ENCODE measurements at regions not wholly inside any gene's neighbourhood (a gene's known extent, or its start where the extent isn't known, plus 50 kb on each side); places are given as distances from the start of the nearest gene placed in this dataset.
A peak's percentile ranks its signal among the peaks of the same experiment; 100 is the strongest.
"Not testable (repeated sequence)": the region's sequence is repeated elsewhere in the genome, so short reads cannot be mapped to it uniquely, and the experiment has no call there.

- H3F3A ChIP-seq (replicated peaks; ENCODE audit: low read depth); H2AFZ ChIP-seq; H3K27me3 Mint-ChIP-seq (ENCODE audit: insufficient read depth, low read depth, poor library complexity); H3K4me1 ChIP-seq (ENCODE audit: insufficient read depth); H3K36me3 ChIP-seq (ENCODE audit: insufficient read depth); H3K79me2 ChIP-seq (replicated peaks; ENCODE audit: insufficient read depth); DNase-seq (ENCODE audit: low spot score); ATAC-seq; H3K4me2 ChIP-seq; H4K20me1 ChIP-seq (replicated peaks; ENCODE audit: insufficient read depth); H3K4me3 ChIP-seq; H3K36me3 Mint-ChIP-seq (ENCODE audit: low read depth); H3K4me1 Mint-ChIP-seq; H3K27me3 ChIP-seq (ENCODE audit: insufficient read depth); H3K4me3 Mint-ChIP-seq; H3K27ac Mint-ChIP-seq; H3K27ac ChIP-seq (ENCODE audit: low read depth); H3K9me2 ChIP-seq (ENCODE audit: insufficient read depth): not testable (repeated sequence)
- peaks cover 13% of the 10 kb centered on the region; the same call in 2 of the 3 replicates for H3K9me3 Mint-ChIP-seq
Observed at GRCh38 chr15:91453376-91453775, 353.3 kb downstream of the SV2B start.

GRCh38 chr15:91456251-91456718, 356.2 kb downstream of the SV2B start:
- H3K27me3 ChIP-seq (ENCODE audit: insufficient read depth) = no peaks in the 10 kb centered on the region
- Mint-ChIP-seq H3K27ac (peak overlapping the region; percentile 19; the same call in 1 of the 2 replicates), H3K4me3 (no peak overlapping the region), H3K27me3 (ENCODE audit: insufficient read depth, low read depth, poor library complexity) (no peaks in the 10 kb centered on the region), H3K36me3 (ENCODE audit: low read depth) (no peaks in the 10 kb centered on the region), H3K9me3 (peaks cover 13% of the 10 kb centered on the region; the same call in 2 of the 3 replicates), H3K4me1 (peaks cover 6% of the 10 kb centered on the region; the same call in 2 of the 3 replicates)
- peak overlapping the region; percentile 69 for H2AFZ ChIP-seq
- no peaks in the 10 kb centered on the region for H3K79me2 ChIP-seq (replicated peaks; ENCODE audit: insufficient read depth)
- 0 out of 2 replicates have a peak, but pooled peaks cover 9% of the 10 kb centered on the region for H3K9me2 ChIP-seq (ENCODE audit: insufficient read depth)
- no peak for DNase-seq (ENCODE audit: low spot score)
- H3K4me2 ChIP-seq = no peak overlapping the region
- no peak overlapping the region for H3K27ac ChIP-seq (ENCODE audit: low read depth)
- TF ChIP-seq ZNF331 (CRISPR knock-in tag; IDR thresholded peaks at IDR 0.05; ENCODE audit: low read depth) (no peak), NANOG (IDR thresholded peaks at IDR 0.05; ENCODE audit: borderline replicate concordance) (no peak), STAT1 (IDR thresholded peaks at IDR 0.05; ENCODE audit: unreplicated experiment) (no peak), CTCF (conservative IDR thresholded peaks at IDR 0.05; ENCODE audit: low read depth in 2 of 2) (no peak)
- H3F3A ChIP-seq (replicated peaks; ENCODE audit: low read depth) = no peaks in the 10 kb centered on the region
- no peak for ATAC-seq
- H3K36me3 ChIP-seq (ENCODE audit: insufficient read depth) = 0 out of 2 replicates have a peak, but pooled peaks cover 2% of the 10 kb centered on the region
- no peaks in the 10 kb centered on the region for H3K4me1 ChIP-seq (ENCODE audit: insufficient read depth)
- no peak overlapping the region for H3K4me3 ChIP-seq
- H4K20me1 ChIP-seq (replicated peaks; ENCODE audit: insufficient read depth) = no peaks in the 10 kb centered on the region

- H3K27me3 Mint-ChIP-seq (ENCODE audit: insufficient read depth, low read depth, poor library complexity) = no peaks in the 10 kb centered on the region
- Histone ChIP-seq H2AFZ (peak overlapping the region; percentile 69; the same call in 1 of the 2 replicates), H3K27ac (ENCODE audit: low read depth) (no peak overlapping the region), H3K9me2 (ENCODE audit: insufficient read depth) (0 out of 2 replicates have a peak, but pooled peaks cover 9% of the 10 kb centered on the region), H3K27me3 (ENCODE audit: insufficient read depth) (no peaks in the 10 kb centered on the region), H3K4me3 (no peak overlapping the region), H3K79me2 (replicated peaks; ENCODE audit: insufficient read depth) (no peaks in the 10 kb centered on the region), H4K20me1 (replicated peaks; ENCODE audit: insufficient read depth) (no peaks in the 10 kb centered on the region), H3F3A (replicated peaks; ENCODE audit: low read depth) (no peaks in the 10 kb centered on the region), H3K36me3 (ENCODE audit: insufficient read depth) (no peaks in the 10 kb centered on the region), H3K4me2 (no peak overlapping the region), H3K4me1 (ENCODE audit: insufficient read depth) (no peaks in the 10 kb centered on the region)
- peaks cover 6% of the 10 kb centered on the region; the same call in 2 of the 3 replicates for H3K4me1 Mint-ChIP-seq
- no peak overlapping the region for H3K4me3 Mint-ChIP-seq
- H3K9me3 Mint-ChIP-seq = peaks cover 11% of the 10 kb centered on the region; the same call in 2 of the 3 replicates
- no peak for DNase-seq (ENCODE audit: low spot score)
- no peak overlapping the region for H3K27ac Mint-ChIP-seq
- no peak for ATAC-seq
- no peaks in the 10 kb centered on the region for H3K36me3 Mint-ChIP-seq (ENCODE audit: low read depth)
- TF ChIP-seq EZH2 (IDR thresholded peaks at IDR 0.05; ENCODE audit: low read depth, unreplicated experiment) = no peak
- TF ChIP-seq NANOG (IDR thresholded peaks at IDR 0.05; ENCODE audit: borderline replicate concordance) = no peak
- no peak for TF ChIP-seq POLR2AphosphoS5 (IDR thresholded peaks at IDR 0.05; ENCODE audit: low read depth)
- no peak for TF ChIP-seq CTCF (conservative IDR thresholded peaks at IDR 0.05; ENCODE audit: low read depth in 2 of 2)
- no peak for TF ChIP-seq ETS1 (IDR thresholded peaks at IDR 0.05)
- TF ChIP-seq STAT1 (IDR thresholded peaks at IDR 0.05; ENCODE audit: unreplicated experiment) = no peak
- TF ChIP-seq ZNF331 (CRISPR knock-in tag; IDR thresholded peaks at IDR 0.05; ENCODE audit: low read depth) = no peak
- TF ChIP-seq REST (IDR thresholded peaks at IDR 0.05; ENCODE audit: unreplicated experiment) = no peak
- no peak for TF ChIP-seq EZH2phosphoT487 (IDR thresholded peaks at IDR 0.05; ENCODE audit: unreplicated experiment)
- no peak for TF ChIP-seq JUNB (IDR thresholded peaks at IDR 0.05; ENCODE audit: unreplicated experiment)
Observed at GRCh38 chr15:91456921-91457320, 356.9 kb downstream of the SV2B start.
